Epithelial cell of proximal tubule (primary cell): ENCODE measurements at regions not wholly inside any gene's neighbourhood (a gene's known extent, or its start where the extent isn't known, plus 50 kb on each side); places are given as distances from the start of the nearest gene placed in this dataset.

ENCODE experiments used
- DNase-seq: peaks from one replicate; pipeline ENCODE4 v3.0.0-alpha.2; 2011; ENCODE audit warnings: low read depth
- H3K4me3 ChIP-seq: 2 replicates; pipeline ENCODE4 v1.5.1; 2011; ENCODE audit warnings: low read depth, mild to moderate bottlenecking, low read length
- CTCF ChIP-seq: conservative IDR thresholded peaks from 2 replicates; pipeline ENCODE4 v1.5.1; 2012; ENCODE audit warnings: low read depth, mild to moderate bottlenecking, low read length

DNA sequence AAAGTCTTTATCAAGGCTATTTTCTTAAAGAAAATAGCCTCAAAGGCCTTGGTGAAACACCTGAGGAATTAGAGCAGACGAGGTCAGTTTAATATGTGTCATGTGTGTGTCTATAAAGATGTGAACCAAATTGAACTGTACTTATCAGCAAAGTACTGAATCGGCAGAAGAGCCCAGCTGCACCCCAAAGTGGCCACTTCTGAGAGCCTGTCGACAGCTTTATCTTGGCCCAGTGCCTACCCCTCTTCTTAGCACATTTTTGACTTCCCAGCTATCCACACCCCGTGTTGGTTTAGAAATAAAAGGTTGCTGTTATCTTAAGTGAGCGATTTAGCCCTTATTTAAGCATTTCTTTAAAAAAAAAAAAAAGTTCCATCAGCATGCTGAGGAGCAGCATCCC is 329.7 kb downstream of the FBXW7 start:
- no peak for DNase-seq
- H3K4me3 ChIP-seq: no peak overlapping the region
- no peak for TF ChIP-seq CTCF

DNA sequence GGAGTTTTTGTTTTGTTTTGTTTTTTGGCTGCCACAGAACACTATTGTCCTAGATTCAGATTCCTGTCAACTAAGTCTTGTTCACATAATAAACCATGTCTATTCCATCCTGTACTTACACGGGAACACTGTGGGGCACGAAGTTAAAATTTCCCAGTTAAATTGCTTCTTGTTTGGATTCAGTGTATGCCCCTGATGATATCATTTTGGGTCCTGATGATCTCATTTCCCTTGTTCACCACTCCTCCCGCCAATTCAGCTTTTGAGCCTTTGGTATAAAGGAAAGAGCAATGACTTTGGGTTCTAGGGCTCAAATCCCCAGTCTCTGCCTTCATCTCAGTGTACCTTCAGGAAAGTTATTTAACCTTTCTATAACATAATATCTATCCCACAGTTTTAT is 333.5 kb downstream of the FBXW7 start:
- no peak overlapping the region for H3K4me3 ChIP-seq
- DNase-seq: no peak
- no peak for TF ChIP-seq CTCF

GRCh38 chr4:152200511-152201333 is 335.2 kb downstream of the FBXW7 start:
- no peak overlapping the region for H3K4me3 ChIP-seq
- no peak for DNase-seq

DNA sequence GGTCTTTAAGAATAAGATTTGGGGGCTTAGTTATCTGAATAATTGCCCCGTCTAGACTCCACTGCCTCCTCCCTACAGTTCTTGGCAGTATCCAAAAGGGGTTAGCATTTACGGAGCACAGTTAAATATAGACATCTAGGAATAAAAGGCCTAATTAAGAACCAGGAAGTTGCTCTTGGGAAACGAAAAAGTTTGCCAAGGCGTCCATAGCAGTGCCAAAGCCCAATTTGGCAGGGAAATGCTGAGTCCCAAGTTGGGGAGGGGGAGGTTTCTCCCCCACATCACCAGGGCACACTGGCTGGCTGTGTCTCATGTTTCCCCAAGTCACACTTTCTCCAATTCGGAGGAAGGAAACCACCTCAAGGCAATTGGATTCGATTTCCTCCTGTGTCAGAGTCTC is 338.7 kb downstream of the FBXW7 start:
- TF ChIP-seq CTCF: no peak
- no peak for DNase-seq

More at GRCh38 chr4:152200511-152201333, 335.2 kb downstream of the FBXW7 start:
- no peak for TF ChIP-seq CTCF

GRCh38 chr4:152195888-152196287 is 340.0 kb downstream of the FBXW7 start:
- H3K4me3 ChIP-seq: no peak overlapping the region
- TF ChIP-seq CTCF: no peak
- no peak for DNase-seq

More for the DNA sequence above, 338.7 kb downstream of the FBXW7 start:
- H3K4me3 ChIP-seq: no peak overlapping the region

GRCh38 chr4:152193059-152193458 is 342.8 kb downstream of the FBXW7 start:
- H3K4me3 ChIP-seq: no peak overlapping the region
- no peak for TF ChIP-seq CTCF
- DNase-seq: no peak

DNA sequence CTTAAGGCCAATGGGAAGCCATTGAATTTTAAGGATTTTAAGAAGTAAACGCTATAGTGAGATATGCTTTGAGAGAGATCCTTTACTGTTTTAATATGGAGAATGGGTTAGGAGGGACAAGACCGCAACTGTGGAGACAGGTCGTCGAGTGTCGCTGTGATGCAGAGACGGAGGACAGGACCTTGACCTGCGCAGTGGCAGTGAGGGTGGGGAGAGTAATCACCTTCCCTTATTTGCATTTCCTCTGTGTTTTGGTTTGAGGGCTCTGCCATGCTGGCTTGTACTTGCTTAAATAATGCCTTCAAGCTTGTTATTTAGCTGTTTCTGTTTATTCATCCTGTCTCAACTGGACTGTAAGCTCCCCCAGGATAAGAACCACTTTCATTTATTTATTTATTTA is 345.0 kb downstream of the FBXW7 start:
- TF ChIP-seq CTCF: no peak
- no peak overlapping the region for H3K4me3 ChIP-seq
- DNase-seq: no peak
